Psoas muscle (tissue), 7 donors: ENCODE measurements at regions not wholly inside any gene's neighbourhood (a gene's known extent, or its start where the extent isn't known, plus 50 kb on each side); places are given as distances from the start of the nearest gene placed in this dataset.

Source experiments
- ATAC-seq, 4 donors: fragments of 200-7000 bp; cut with Tn5 transposase; one replicate each; pipeline ENCODE4 v1.9.1; 2020; ENCODE audit warnings: moderate library complexity in 3 of 4, mild to moderate bottlenecking in 2 of 4
- DNase-seq, 2 donors: peaks; one replicate each; pipeline ENCODE4 v3.0.0-alpha.2; 2020
- H3K27ac ChIP-seq: fragments of 200-600 bp; one replicate; pipeline ENCODE4 v1.8.0; 2022
- H3K27me3 ChIP-seq, 3 donors: fragments of 200-600 bp in 1 of 3; one replicate each; pipeline versions ENCODE4 v1.6.1 to v1.8.0; 2013 to 2022; ENCODE audit warnings: low read length in 2 of 3, mild to moderate bottlenecking in 2 of 3, moderate library complexity in 1 of 3; ENCODE audit not compliant: insufficient read depth in 3 of 3
- H3K36me3 ChIP-seq, 2 donors: fragments of 200-600 bp in 1 of 2; one replicate each; pipeline versions ENCODE4 v1.6.1 to v1.8.0; 2013 to 2022; ENCODE audit warnings: low read depth in 1 of 2, mild to moderate bottlenecking in 1 of 2, moderate library complexity in 1 of 2; ENCODE audit not compliant: insufficient read depth in 1 of 2
- H3K4me1 ChIP-seq: fragments of 200-600 bp; one replicate; pipeline ENCODE4 v1.8.0; 2022
- H3K4me3 ChIP-seq: fragments of 200-600 bp; one replicate; pipeline ENCODE4 v1.8.0; 2022; ENCODE audit warnings: mild to moderate bottlenecking
- H3K9me3 ChIP-seq: fragments of 200-600 bp; one replicate; pipeline ENCODE4 v1.8.0; 2022
- CTCF ChIP-seq: fragments of 200-600 bp; IDR thresholded peaks from one replicate; pipeline ENCODE4 v1.8.0; 2022; ENCODE audit warnings: antibody characterized with exemption
- WGBS, 3 donors: extraction: QIAGEN DNeasy Blood & Tissue Kit; methylation state at CpG; one replicate each; pipeline versions ENCODE4 v1.1.6 to v1.1.7; 2013; 5-methylcytosine and 5-hydroxymethylcytosine counted together
- intact Hi-C, 2 donors: fragments of 100-400 bp; cut with DNase I; formaldehyde crosslinking; loops; one replicate each; pipeline versions ENCODE4 v1.11.0 to v1.14.2; 2022
- donor health status: healthy with polysubstance abuse.
- donor health status: DM: no; HTN: no; CAD: no; lungs with moderate emphysema.
- donor health status: Bipolar disorder and iron deficiency.
- donor health status: healthy.
- donor health status: DM: yes; HTN: yes; CAD: no.
- donor health status: DM: no; HTN: no; CAD: no.
- donor health status: DM: yes; HTN: yes; CAD: no.

DNA sequence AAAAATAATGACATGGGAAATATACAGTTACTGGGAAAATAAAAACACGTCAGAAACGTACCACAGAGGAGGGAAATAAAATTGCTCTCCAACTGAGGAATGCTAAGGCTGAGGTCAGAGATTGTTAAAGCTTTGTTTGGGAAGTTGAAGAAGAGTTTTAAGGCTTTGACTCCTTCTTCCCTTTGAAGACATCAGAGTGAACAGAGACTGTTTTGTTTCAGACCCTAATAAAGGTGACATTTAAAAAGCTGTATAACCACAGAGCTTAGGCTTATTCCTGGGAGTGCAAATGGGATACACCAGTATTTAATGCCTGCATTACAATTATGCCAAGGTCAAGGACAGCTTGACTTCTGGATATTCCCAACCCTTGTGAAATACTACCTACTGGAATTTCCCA is 102.8 kb downstream of the TRIML1 start:
- WGBS, 3 donors, result 44 to 52% (median 44%) methylated on average over 2 of the region's 2 CpGs
- no peak overlapping the region for H3K4me3 ChIP-seq
- DNase-seq (no peak), ATAC-seq (no peak)
- no peaks in the 10 kb centered on the region for H3K36me3 ChIP-seq
- intact Hi-C loops, result no loop called here
- no peak overlapping the region for H3K27ac ChIP-seq
- H3K4me1 ChIP-seq, result no peaks in the 10 kb centered on the region
- H3K27me3 ChIP-seq, result no peaks in the 10 kb centered on the region
- no peaks in the 10 kb centered on the region for H3K9me3 ChIP-seq
- no peak for TF ChIP-seq CTCF

DNA sequence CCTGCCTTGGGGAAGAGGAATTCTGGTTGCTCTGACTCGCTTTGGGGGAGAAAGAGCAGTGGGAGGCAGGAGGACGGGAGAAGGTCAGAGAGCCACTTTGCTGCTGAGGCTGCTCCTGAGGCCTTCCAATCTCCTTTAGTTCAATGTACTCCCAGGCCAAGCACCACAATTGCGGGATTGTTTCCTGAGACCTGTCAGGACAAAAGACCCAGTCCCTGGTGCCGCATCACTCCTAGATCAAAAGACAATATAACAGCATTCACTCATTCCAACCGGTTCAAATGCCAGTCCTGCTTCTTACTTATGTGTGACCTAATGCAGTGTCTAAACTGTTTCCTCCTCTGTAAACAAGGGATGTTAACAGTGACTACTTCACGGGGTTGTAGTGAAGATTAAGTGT is 106.4 kb downstream of the TRIML1 start:
- WGBS, 3 donors, result 76 to 77% (median 76%) methylated on average over 6 of the region's 6 CpGs
- Histone ChIP-seq H3K4me3 (no peak overlapping the region), H3K9me3 (no peaks in the 10 kb centered on the region), H3K27ac (no peak overlapping the region), H3K4me1 (no peaks in the 10 kb centered on the region), H3K36me3 (no peaks in the 10 kb centered on the region), H3K27me3 (no peaks in the 10 kb centered on the region)
- intact Hi-C loops, result no loop called here
- no peak for DNase-seq
- no peak for ATAC-seq
- no peak for TF ChIP-seq CTCF

GRCh38 chr4:188246488-188246887 is 107.2 kb downstream of the TRIML1 start:
- Histone ChIP-seq H3K27me3 (no peaks in the 10 kb centered on the region), H3K4me1 (no peaks in the 10 kb centered on the region), H3K4me3 (no peak overlapping the region), H3K9me3 (no peaks in the 10 kb centered on the region), H3K27ac (no peak overlapping the region), H3K36me3 (no peaks in the 10 kb centered on the region)
- no peak for TF ChIP-seq CTCF
- 63 to 69% (median 65%) methylated on average over 8 of the region's 8 CpGs for WGBS, 3 donors
- DNase-seq (no peak), ATAC-seq (no peak)
- intact Hi-C loops, result no loop called here

DNA sequence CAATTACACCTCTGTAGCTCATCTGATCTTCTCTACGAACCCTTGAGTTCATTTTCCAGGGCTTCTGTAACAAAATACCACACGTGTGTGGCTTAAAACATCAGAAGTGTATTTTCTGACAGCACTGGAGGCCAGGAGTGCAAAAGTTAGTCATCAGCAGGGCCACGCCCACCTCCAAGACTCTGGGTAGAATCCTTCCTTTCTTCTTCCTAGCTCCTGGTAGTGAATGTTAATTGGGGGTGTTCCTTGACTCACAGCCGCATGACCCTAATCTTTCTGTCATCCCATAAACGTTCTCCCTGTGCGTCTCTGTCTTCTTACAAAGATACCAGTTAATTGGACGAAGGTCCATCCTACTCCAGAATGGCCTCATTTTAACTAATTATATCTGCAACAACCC is 115.0 kb downstream of the TRIML1 start:
- Histone ChIP-seq H3K27me3 (no peaks in the 10 kb centered on the region), H3K4me1 (no peaks in the 10 kb centered on the region), H3K36me3 (no peaks in the 10 kb centered on the region), H3K9me3 (no peaks in the 10 kb centered on the region), H3K27ac (no peak overlapping the region), H3K4me3 (no peak overlapping the region)
- ATAC-seq (no peak), DNase-seq (no peak)
- 78 to 81% (median 80%) methylated on average over 7 of the region's 7 CpGs for WGBS, 3 donors
- intact Hi-C loops, result no loop called here
- TF ChIP-seq CTCF, result no peak

- Histone ChIP-seq H3K4me1 (no peaks in the 10 kb centered on the region), H3K27ac (no peak overlapping the region), H3K4me3 (no peak overlapping the region), H3K36me3 (no peaks in the 10 kb centered on the region), H3K9me3 (no peaks in the 10 kb centered on the region), H3K27me3 (no peaks in the 10 kb centered on the region)
- TF ChIP-seq CTCF, result no peak
- DNase-seq, result no peak
- intact Hi-C loops, result no loop called here
- 71 to 77% (median 75%) methylated on average over 10 of the region's 10 CpGs for WGBS, 3 donors
- no peak for ATAC-seq
Measured at GRCh38 chr4:188262464-188262863, 123.2 kb downstream of the TRIML1 start.
